PC-3 (cell line): ENCODE measurements at regions not wholly inside any gene's neighbourhood (a gene's known extent, or its start where the extent isn't known, plus 50 kb on each side); places are given as distances from the start of the nearest gene placed in this dataset.

Experiments used
- ATAC-seq: fragments of 200-7000 bp; cut with Tn5 transposase; 2 replicates; pipeline ENCODE4 v1.9.1; 2020; ENCODE audit warnings: mild to moderate bottlenecking, moderate library complexity
- BruUV-seq: library from RNA; stranded (reverse); fragments of 400-500 nt; replicated peaks from 2 replicates; lab custom pipeline; 2021; lab: Mats Ljungman, UMichigan
- CTCF ChIA-PET: fragments of 300-600 bp; sonication (Branson Sonifier 250); formaldehyde crosslinking; loops from one replicate; lab custom pipeline; 2022; ENCODE audit warnings: antibody characterized with exemption; lab: Charles Lee
- POLR2A ChIA-PET: fragments of 300-600 bp; sonication (Branson Sonifier 250); formaldehyde crosslinking; loops from one replicate; lab custom pipeline; 2022; ENCODE audit warnings: antibody characterized with exemption; ENCODE audit not compliant: unreplicated experiment; lab: Charles Lee
- DNase-seq: peaks from one replicate; pipeline ENCODE4 v3.0.0-alpha.2; 2015
- H2AFZ ChIP-seq: fragments of 300-600 bp; sonication (generic); 2 replicates; pipeline ENCODE4 v1.6.0; 2016; ENCODE audit warnings: antibody characterized with exemption, low read length
- H3F3A ChIP-seq: fragments of 300-600 bp; sonication (generic); one replicate; pipeline ENCODE4 v1.6.0; 2017; ENCODE audit warnings: antibody characterized with exemption, low read length, control low read depth, mild to moderate bottlenecking; ENCODE audit not compliant: unreplicated experiment
- H3K27ac ChIP-seq: fragments of 300-600 bp; sonication (generic); 2 replicates; pipeline ENCODE4 v1.5.1; 2016; ENCODE audit warnings: mild to moderate bottlenecking, low read length
- H3K27me3 ChIP-seq: fragments of 300-600 bp; sonication (generic); 2 replicates; pipeline ENCODE4 v1.6.1; 2016; ENCODE audit warnings: low read length, mixed read lengths
- H3K36me3 ChIP-seq: fragments of 300-600 bp; sonication (generic); 2 replicates; pipeline ENCODE4 v1.6.1; 2016; ENCODE audit warnings: low read depth, mixed run types, low read length, mixed read lengths
- H3K4me1 ChIP-seq: fragments of 300-600 bp; sonication (generic); 2 replicates; pipeline ENCODE4 v1.5.1; 2016; ENCODE audit warnings: low read length; ENCODE audit not compliant: insufficient read depth
- H3K4me2 ChIP-seq: fragments of 300-600 bp; sonication (generic); 2 replicates; pipeline ENCODE4 v1.6.0; 2016; ENCODE audit warnings: low read length
- H3K4me3 ChIP-seq: fragments of 300-600 bp; sonication (generic); 2 replicates; pipeline ENCODE4 v1.5.1; 2016; ENCODE audit warnings: mild to moderate bottlenecking, low read length, mixed read lengths
- H3K79me2 ChIP-seq: fragments of 300-600 bp; sonication (generic); 2 replicates; pipeline ENCODE4 v1.6.1; 2017; ENCODE audit warnings: low read length, mixed read lengths
- H3K9ac ChIP-seq: fragments of 300-600 bp; sonication (generic); 2 replicates; pipeline ENCODE4 v1.6.0; 2016; ENCODE audit warnings: mild to moderate bottlenecking, low read length
- H3K9me2 ChIP-seq: fragments of 300-600 bp; sonication (generic); replicated peaks from 2 replicates; pipeline ENCODE4 v1.6.1; 2016; ENCODE audit warnings: mixed run types, low read length, mixed read lengths
- H3K9me3 ChIP-seq: fragments of 300-600 bp; sonication (generic); 2 replicates; pipeline ENCODE4 v1.6.1; 2016; ENCODE audit warnings: low read length, mixed read lengths
- H4K20me1 ChIP-seq: fragments of 300-600 bp; sonication (generic); 2 replicates; pipeline ENCODE4 v1.6.1; 2016; ENCODE audit warnings: low read length, mixed read lengths
- EZH2 ChIP-seq: fragments of 300-600 bp; sonication (generic); IDR thresholded peaks from one replicate; pipeline ENCODE4 v1.6.1; 2017; ENCODE audit warnings: antibody characterized with exemption, mild to moderate bottlenecking, low read length; ENCODE audit not compliant: unreplicated experiment
- EZH2phosphoT487 ChIP-seq: fragments of 300-600 bp; sonication (generic); IDR thresholded peaks from 2 replicates; pipeline ENCODE4 v1.6.1; 2018; ENCODE audit warnings: mild to moderate bottlenecking, antibody characterized with exemption, low read length, borderline replicate concordance
- intact Hi-C: fragments of 100-400 bp; cut with micrococcal nuclease; formaldehyde crosslinking; loops from 2 replicates; pipeline ENCODE4 v1.9.0; 2023
- TF ChIP-seq, protein P1 (sequence below): fragments of 300-600 bp; sonication (generic); conservative IDR thresholded peaks from 2 replicates; pipeline ENCODE4 v1.5.1; 2017; ENCODE audit warnings: antibody characterized with exemption, low read depth, mild to moderate bottlenecking, low read length

DNA sequence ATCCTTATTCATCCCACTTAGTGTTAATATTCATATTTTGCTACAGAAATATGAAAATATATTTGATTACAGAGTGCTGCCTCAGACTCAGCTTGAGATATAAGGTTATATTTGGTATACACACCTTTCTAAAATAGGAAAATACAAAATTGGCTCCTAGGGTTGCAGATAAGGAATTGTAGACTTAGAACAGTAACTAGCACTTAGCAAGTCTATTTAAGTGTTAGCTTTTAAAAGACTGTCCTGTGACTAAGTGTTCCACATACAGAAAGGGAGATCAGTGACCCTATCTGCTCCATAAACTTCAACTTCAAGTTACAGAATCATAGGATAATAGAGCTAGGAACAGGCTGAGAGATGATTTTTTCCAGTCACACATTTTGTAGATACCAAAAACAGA lies 607.0 kb downstream of the ZNF608 start:
- H3K79me2 ChIP-seq, result no peaks in the 10 kb centered on the region
- BruUV-seq, result no TSS peak
- no peaks in the 10 kb centered on the region for H3K36me3 ChIP-seq
- H3K9me2 ChIP-seq, result no peaks in the 10 kb centered on the region
- H4K20me1 ChIP-seq, result no peaks in the 10 kb centered on the region
- no peak for DNase-seq
- H3K27ac ChIP-seq, result no peak overlapping the region
- no peaks in the 10 kb centered on the region for H3K27me3 ChIP-seq
- no peaks in the 10 kb centered on the region for H3K4me1 ChIP-seq
- H3K4me2 ChIP-seq, result no peak overlapping the region
- ATAC-seq, result no peak
- no peaks in the 10 kb centered on the region for H3K9me3 ChIP-seq
- POLR2A ChIA-PET, result no interaction called here
- TF ChIP-seq EZH2 (no peak), EZH2phosphoT487 (no peak)
- TF ChIP-seq, protein P1, sequence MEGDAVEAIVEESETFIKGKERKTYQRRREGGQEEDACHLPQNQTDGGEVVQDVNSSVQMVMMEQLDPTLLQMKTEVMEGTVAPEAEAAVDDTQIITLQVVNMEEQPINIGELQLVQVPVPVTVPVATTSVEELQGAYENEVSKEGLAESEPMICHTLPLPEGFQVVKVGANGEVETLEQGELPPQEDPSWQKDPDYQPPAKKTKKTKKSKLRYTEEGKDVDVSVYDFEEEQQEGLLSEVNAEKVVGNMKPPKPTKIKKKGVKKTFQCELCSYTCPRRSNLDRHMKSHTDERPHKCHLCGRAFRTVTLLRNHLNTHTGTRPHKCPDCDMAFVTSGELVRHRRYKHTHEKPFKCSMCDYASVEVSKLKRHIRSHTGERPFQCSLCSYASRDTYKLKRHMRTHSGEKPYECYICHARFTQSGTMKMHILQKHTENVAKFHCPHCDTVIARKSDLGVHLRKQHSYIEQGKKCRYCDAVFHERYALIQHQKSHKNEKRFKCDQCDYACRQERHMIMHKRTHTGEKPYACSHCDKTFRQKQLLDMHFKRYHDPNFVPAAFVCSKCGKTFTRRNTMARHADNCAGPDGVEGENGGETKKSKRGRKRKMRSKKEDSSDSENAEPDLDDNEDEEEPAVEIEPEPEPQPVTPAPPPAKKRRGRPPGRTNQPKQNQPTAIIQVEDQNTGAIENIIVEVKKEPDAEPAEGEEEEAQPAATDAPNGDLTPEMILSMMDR, result no peak
- H2AFZ ChIP-seq, result no peak overlapping the region
- intact Hi-C loops, result no loop called here
- no peak overlapping the region for H3K4me3 ChIP-seq
- CTCF ChIA-PET, result no interaction called here
- H3K9ac ChIP-seq, result no peak overlapping the region
- H3F3A ChIP-seq, result no peaks in the 10 kb centered on the region

DNA sequence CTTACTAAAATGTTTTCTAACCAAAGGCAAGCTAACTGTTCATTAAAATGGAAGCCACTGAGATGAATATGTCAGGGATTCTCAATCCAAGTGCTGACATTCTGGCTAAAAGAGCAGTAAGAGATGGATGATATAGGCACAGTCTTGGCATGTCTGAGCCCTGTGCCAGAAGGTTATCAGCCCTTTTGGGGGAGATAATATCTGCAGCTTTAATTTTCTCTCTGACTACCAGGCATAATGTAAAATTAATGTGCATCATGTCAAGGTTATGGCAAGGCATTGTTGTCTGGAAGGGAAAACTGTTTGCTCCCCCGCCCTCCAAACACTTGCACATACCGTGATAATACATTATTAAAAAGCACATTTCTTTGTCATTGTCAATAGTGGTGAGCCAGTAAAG lies 609.8 kb downstream of the ZNF608 start:
- CTCF ChIA-PET, result no interaction called here
- H3K36me3 ChIP-seq, result no peaks in the 10 kb centered on the region
- TF ChIP-seq EZH2 (no peak), EZH2phosphoT487 (no peak)
- TF ChIP-seq, protein P1, result no peak
- H3K9me2 ChIP-seq, result no peaks in the 10 kb centered on the region
- no TSS peak for BruUV-seq
- H4K20me1 ChIP-seq, result no peaks in the 10 kb centered on the region
- H2AFZ ChIP-seq, result no peak overlapping the region
- no peaks in the 10 kb centered on the region for H3K9me3 ChIP-seq
- no peaks in the 10 kb centered on the region for H3K27me3 ChIP-seq
- H3F3A ChIP-seq, result no peaks in the 10 kb centered on the region
- H3K79me2 ChIP-seq, result no peaks in the 10 kb centered on the region
- POLR2A ChIA-PET, result no interaction called here
- no peak overlapping the region for H3K4me3 ChIP-seq
- H3K9ac ChIP-seq, result no peak overlapping the region
- DNase-seq, result no peak
- ATAC-seq, result no peak
- H3K27ac ChIP-seq, result no peak overlapping the region
- no peak overlapping the region for H3K4me2 ChIP-seq
- no peaks in the 10 kb centered on the region for H3K4me1 ChIP-seq
- intact Hi-C loops, result no loop called here

DNA sequence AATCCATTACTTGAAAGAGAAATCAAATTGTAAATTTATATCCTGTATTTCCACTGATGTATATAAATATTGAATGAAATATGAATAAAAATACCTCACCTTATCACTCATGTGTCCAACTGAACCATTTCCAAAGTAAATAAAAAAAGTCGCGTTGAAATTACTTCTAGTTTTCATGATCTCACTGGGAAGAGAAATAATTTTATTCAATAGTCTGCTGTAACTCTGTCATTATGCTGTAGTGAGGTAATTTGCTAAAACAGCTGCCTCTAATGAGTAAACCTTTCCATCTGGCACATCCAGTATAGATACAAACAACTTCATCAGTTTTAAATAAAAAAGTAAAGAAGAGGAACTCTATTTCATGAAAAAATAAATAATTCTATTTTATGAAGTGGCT lies 611.5 kb downstream of the ZNF608 start:
- BruUV-seq, result no TSS peak
- Histone ChIP-seq H4K20me1 (no peaks in the 10 kb centered on the region), H3K4me3 (no peak overlapping the region), H3K27ac (no peak overlapping the region), H3K4me2 (no peak overlapping the region), H3K9me3 (no peaks in the 10 kb centered on the region), H3K9ac (no peak overlapping the region), H3K4me1 (no peaks in the 10 kb centered on the region), H3K27me3 (no peaks in the 10 kb centered on the region), H2AFZ (no peak overlapping the region), H3K9me2 (no peaks in the 10 kb centered on the region), H3K36me3 (no peaks in the 10 kb centered on the region), H3K79me2 (no peaks in the 10 kb centered on the region), H3F3A (no peaks in the 10 kb centered on the region)
- intact Hi-C loops, result no loop called here
- ChIA-PET CTCF (no interaction called here), POLR2A (no interaction called here)
- DNase-seq, result no peak
- ATAC-seq, result no peak
- TF ChIP-seq EZH2, result no peak
- TF ChIP-seq, protein P1, result no peak
- TF ChIP-seq EZH2phosphoT487, result no peak
